SK-N-SH treated with all-trans-retinoic acid at 6 μM for 48 hours (cell line): ENCODE measurements at regions not wholly inside any gene's neighbourhood (a gene's known extent, or its start where the extent isn't known, plus 50 kb on each side); places are given as distances from the start of the nearest gene placed in this dataset.

ENCODE experiments used
- ARNTL ChIP-seq: fragments of 450-650 bp; formaldehyde crosslinking; IDR thresholded peaks from 2 replicates; pipeline ENCODE4 v1.5.0; 2020; ENCODE audit warnings: low read depth, mild to moderate bottlenecking, moderate library complexity, borderline replicate concordance
- CREB5 ChIP-seq: fragments of 250-450 bp; sonication (Bioruptor Pico); IDR thresholded peaks from 2 replicates; pipeline ENCODE4 v1.5.1; 2020; ENCODE audit warnings: low read depth, mild to moderate bottlenecking, moderate library complexity
- CSDC2 ChIP-seq: fragments of 250-450 bp; sonication (Bioruptor Pico); IDR thresholded peaks from 2 replicates; pipeline ENCODE4 v1.5.0; 2020; ENCODE audit warnings: mild to moderate bottlenecking, moderate library complexity
- CSRNP3 ChIP-seq: fragments of 250-450 bp; sonication (Bioruptor Pico); IDR thresholded peaks from 2 replicates; pipeline ENCODE4 v1.5.1; 2021; ENCODE audit warnings: mild to moderate bottlenecking, moderate library complexity
- GLIS3 ChIP-seq: fragments of 250-450 bp; sonication (Bioruptor Pico); IDR thresholded peaks from 2 replicates; pipeline ENCODE4 v1.5.0; 2020; ENCODE audit warnings: mild to moderate bottlenecking, moderate library complexity
- PATZ1 ChIP-seq: fragments of 250-450 bp; sonication (Bioruptor Pico); IDR thresholded peaks from 2 replicates; pipeline ENCODE4 v1.8.0; 2020; ENCODE audit warnings: mild to moderate bottlenecking, moderate library complexity, borderline replicate concordance
- POU6F1 ChIP-seq: fragments of 250-450 bp; sonication (Bioruptor Pico); IDR thresholded peaks from 2 replicates; pipeline ENCODE4 v1.8.0; 2021; ENCODE audit warnings: low read depth, mild to moderate bottlenecking, moderate library complexity, borderline replicate concordance
- RARB ChIP-seq: fragments of 250-450 bp; sonication (Bioruptor Pico); IDR thresholded peaks from 2 replicates; pipeline ENCODE4 v1.8.0; 2021; ENCODE audit warnings: mild to moderate bottlenecking, moderate library complexity
- SNAI2 ChIP-seq: fragments of 250-450 bp; sonication (Bioruptor Pico); IDR thresholded peaks from 2 replicates; pipeline ENCODE4 v1.5.0; 2020; ENCODE audit warnings: mild to moderate bottlenecking, moderate library complexity
- TOX ChIP-seq: fragments of 250-450 bp; sonication (Bioruptor Pico); IDR thresholded peaks from 2 replicates; pipeline ENCODE4 v1.8.0; 2021; ENCODE audit warnings: mild to moderate bottlenecking, moderate library complexity, borderline replicate concordance
- TSHZ2 ChIP-seq: fragments of 250-450 bp; sonication (Bioruptor Pico); IDR thresholded peaks from 2 replicates; pipeline ENCODE4 v1.5.0; 2020; ENCODE audit warnings: mild to moderate bottlenecking, moderate library complexity
- ZFP30 ChIP-seq: fragments of 450-650 bp; formaldehyde crosslinking; IDR thresholded peaks from 2 replicates; pipeline ENCODE4 v1.5.0; 2022; ENCODE audit warnings: mild to moderate bottlenecking, moderate library complexity
- ZNF70 ChIP-seq: fragments of 450-650 bp; formaldehyde crosslinking; IDR thresholded peaks from 2 replicates; pipeline ENCODE4 v1.5.0; 2020; ENCODE audit warnings: mild to moderate bottlenecking, moderate library complexity

- TF ChIP-seq SNAI2 (CRISPR knock-in tag) (no peak), TOX (CRISPR knock-in tag) (no peak), ZNF70 (CRISPR knock-in tag) (no peak), RARB (CRISPR knock-in tag) (no peak), CSRNP3 (no peak), CREB5 (CRISPR knock-in tag) (no peak), ZFP30 (CRISPR knock-in tag) (no peak), POU6F1 (no peak), PATZ1 (CRISPR knock-in tag) (no peak), GLIS3 (CRISPR knock-in tag) (no peak), ARNTL (CRISPR knock-in tag) (no peak), TSHZ2 (CRISPR knock-in tag) (no peak), CSDC2 (CRISPR knock-in tag) (no peak)
These were observed 129.8 kb upstream of the SMLR1 start for GRCh38 chr6:130697271-130697994.
